Panc1 (cell line): ENCODE measurements at regions not wholly inside any gene's neighbourhood (a gene's known extent, or its start where the extent isn't known, plus 50 kb on each side); places are given as distances from the start of the nearest gene placed in this dataset.

Experiments used
- CTCF ChIP-seq: fragments of 450-650 bp; IDR thresholded peaks from 2 replicates; pipeline ENCODE4 v1.5.1; 2017; ENCODE audit warnings: mild to moderate bottlenecking
- POLR2AphosphoS5 ChIP-seq: IDR thresholded peaks from 2 replicates; pipeline ENCODE4 v1.6.1; 2012; ENCODE audit warnings: mild to moderate bottlenecking, low read depth, low read length, moderate library complexity
- REST ChIP-seq, 2 experiments: IDR thresholded peaks; 2 replicates each; pipeline ENCODE4 v1.6.1; 2011 to 2012; ENCODE audit warnings: low read depth in 2 of 2, control low read depth in 1 of 2, low read length in 1 of 2, mild to moderate bottlenecking in 1 of 2, moderate library complexity in 1 of 2; ENCODE audit not compliant: insufficient read depth in 1 of 2
- SIN3A ChIP-seq: IDR thresholded peaks from 2 replicates; pipeline ENCODE4 v1.6.1; 2012; ENCODE audit warnings: low read depth, mild to moderate bottlenecking, low read length, moderate library complexity, borderline replicate concordance; ENCODE audit not compliant: insufficient read depth
- TCF7L2 ChIP-seq: IDR thresholded peaks from 2 replicates; pipeline ENCODE4 v1.6.1; 2011; ENCODE audit warnings: mild to moderate bottlenecking, low read depth, low read length, inconsistent platforms

DNA sequence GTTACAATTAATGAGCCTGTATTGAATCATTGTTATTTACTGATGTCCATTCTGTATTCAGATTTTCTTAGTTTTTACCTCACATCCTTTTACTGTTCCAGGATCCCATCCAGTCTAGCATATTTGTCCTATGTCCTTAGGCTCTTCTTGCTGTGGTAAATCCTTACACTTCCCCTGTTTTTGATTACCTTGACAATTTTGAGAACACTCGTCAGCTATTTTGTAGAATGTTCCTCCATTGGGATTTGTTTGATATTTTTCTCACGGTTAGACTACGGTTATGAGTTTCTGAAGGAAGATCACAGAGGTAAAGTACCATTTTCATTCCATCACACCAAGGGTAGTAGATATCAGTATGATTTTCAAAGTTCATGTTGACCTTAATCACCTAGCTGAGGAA is 202.3 kb downstream of the AKAIN1 start:
- TF ChIP-seq CTCF (no peak), POLR2AphosphoS5 (no peak), REST (IDR thresholded peaks at IDR 0.05; ENCODE audit: insufficient read depth in 1 of 2, low read depth in 2 of 2, low read length in 1 of 2) (no peak), TCF7L2 (no peak), SIN3A (no peak)
